ENCODE measurements at regions not wholly inside any gene's neighbourhood (a gene's known extent, or its start where the extent isn't known, plus 50 kb on each side); places are given as distances from the start of the nearest gene placed in this dataset.

GRCh38 chr3:153979418-153980251 lies 141.6 kb upstream of the ARHGEF26 start:
- TF ChIP-seq ZNF580 (tag by site-specific recombination; IDR thresholded peaks at IDR 0.05) (no peak), ZSCAN5A (tag by site-specific recombination; IDR thresholded peaks at IDR 0.05) (no peak), ZNF530 (tag by site-specific recombination; IDR thresholded peaks at IDR 0.05; ENCODE audit: low read depth) (no peak), ZBTB10 (tag by site-specific recombination; IDR thresholded peaks at IDR 0.05) (no peak), ZNF792 (tag by site-specific recombination; IDR thresholded peaks at IDR 0.05) (no peak), KLF17 (tag by site-specific recombination; IDR thresholded peaks at IDR 0.05) (no peak), ZNF843 (tag by site-specific recombination; IDR thresholded peaks at IDR 0.05) (no peak), ZNF335 (tag by site-specific recombination; conservative IDR thresholded peaks at IDR 0.05) (no peak), YY1 (tag by site-specific recombination; IDR thresholded peaks at IDR 0.05) (no peak), ZNF23 (tag by site-specific recombination; IDR thresholded peaks at IDR 0.05; ENCODE audit: borderline replicate concordance) (no peak), CTCF (tag by site-specific recombination; IDR thresholded peaks at IDR 0.05) (no peak), ZSCAN18 (tag by site-specific recombination; IDR thresholded peaks at IDR 0.05) (no peak), FEZF1 (tag by site-specific recombination; IDR thresholded peaks at IDR 0.05) (no peak), SETDB1 (IDR thresholded peaks at IDR 0.05; ENCODE audit: insufficient read length, low read length) (no peak)

All from HEK293 (cell line).